GM21447 (cell line): ENCODE measurements at regions not wholly inside any gene's neighbourhood (a gene's known extent, or its start where the extent isn't known, plus 50 kb on each side); places are given as distances from the start of the nearest gene placed in this dataset.

Experiments used
- ATAC-seq: cut with Tn5 transposase; IDR thresholded peaks from one replicate; pipeline ENCODE4 v1.9.1; 2021; ENCODE audit not compliant: unreplicated experiment

DNA sequence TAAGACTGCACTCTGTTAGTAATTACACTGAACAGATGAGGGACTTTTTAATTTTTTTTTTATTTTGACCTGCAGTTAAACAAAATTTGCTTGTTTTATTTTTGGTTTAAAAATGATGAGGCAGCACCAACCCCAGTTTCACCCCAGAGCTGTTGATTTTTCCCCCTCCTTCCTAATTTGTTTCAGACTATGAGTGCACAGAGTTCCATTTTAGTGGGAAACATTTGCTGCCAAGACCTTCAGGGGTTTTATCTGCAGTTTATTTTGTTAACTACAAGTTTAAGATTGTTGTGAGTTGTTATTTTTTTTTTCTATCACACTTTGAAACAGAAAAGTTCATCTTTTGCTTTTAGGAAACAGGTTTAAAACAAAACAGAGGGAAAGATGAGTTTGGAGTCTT, 455.9 kb upstream of the NR2F2 start:
- ATAC-seq: no peak

DNA sequence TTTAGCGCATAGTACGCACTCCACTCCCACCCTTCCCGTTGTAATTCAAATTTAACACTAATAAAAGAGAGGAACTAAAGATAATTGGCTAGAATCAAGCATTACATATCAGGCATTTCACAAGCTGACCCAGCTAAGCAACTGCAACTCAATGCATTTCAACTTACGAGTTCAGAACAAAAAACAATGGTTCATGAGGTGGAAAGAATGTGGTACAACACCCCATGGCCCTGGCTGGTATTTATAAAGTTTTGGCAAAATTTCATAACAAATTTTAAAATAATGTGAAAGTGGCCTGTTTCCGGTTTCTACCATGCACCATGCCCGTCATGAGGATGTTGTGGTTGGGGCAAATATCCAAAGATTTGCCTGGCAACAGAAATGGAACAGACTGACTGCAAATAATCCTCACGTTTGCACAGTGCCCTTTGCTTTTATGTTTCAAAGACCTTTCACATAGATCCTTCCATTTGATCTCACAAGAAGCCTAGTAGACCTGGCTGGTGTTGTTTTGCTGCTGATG, 455.3 kb upstream of the NR2F2 start:
- ATAC-seq: no peak

DNA sequence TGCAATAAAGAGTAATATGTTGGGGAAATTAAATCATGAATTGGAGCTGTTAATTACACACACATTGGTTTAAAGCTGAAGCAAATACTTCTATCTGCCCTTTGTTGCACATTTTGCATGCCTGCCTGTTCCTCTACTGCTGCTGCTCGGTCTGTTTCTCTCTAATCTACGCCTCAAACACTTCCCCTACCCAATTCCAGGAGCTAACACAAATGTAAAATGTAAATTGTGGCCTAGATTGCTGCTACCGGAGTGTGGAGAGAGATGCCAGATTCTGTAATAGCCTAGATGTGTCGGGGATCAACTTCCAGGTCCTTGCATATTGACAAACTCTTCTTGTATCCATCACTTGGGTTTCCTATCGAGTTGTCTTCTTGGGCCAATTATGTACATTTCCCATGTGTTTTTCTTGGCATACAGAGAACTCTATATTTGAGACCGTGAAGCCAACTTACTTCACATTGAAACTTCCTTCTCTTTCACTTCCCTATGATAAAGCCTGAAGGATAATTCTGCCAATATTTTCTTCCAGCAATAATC, 450.4 kb upstream of the NR2F2 start:
- ATAC-seq: no peak

DNA sequence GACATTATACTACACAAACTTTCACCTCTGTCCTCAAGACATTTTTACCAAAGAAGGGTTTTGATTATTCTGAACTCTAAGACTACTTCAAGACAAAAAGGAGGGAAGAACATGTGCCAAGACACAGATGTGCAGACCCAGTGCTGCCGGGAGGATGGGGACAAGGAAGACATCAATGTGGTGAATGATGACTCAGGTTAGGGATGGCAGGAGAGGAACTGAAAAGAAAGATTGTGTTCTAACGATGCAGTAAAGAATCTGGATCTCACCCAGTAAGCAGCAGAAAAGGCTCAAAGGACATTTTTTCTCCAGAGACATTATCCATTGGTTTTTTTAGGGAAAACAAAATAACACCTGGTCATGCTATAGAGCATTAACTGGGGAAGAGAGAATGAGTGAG, 449.9 kb upstream of the NR2F2 start:
- ATAC-seq: no peak

- ATAC-seq: no peak
Measured at GRCh38 chr15:95883064-95883463, 447.4 kb upstream of the NR2F2 start.

DNA sequence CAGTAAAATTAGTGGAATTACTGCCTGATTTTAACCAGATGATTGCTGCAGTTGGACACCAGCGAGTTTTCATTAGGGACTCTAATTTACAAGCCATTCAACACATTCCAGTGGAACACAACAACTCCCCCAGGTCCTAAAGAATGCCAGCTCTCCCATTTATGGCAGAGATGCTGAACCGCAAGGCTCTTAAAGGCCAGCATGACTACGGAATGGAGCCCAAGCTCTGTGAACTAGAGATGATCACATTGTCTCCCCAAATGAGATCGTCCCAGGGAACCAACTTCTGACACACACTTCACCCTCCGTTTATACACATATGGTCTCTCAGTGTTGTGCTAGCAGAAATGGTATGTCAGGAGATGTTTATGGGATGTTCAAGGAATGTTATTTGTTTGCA, 446.2 kb upstream of the NR2F2 start:
- ATAC-seq: no peak

DNA sequence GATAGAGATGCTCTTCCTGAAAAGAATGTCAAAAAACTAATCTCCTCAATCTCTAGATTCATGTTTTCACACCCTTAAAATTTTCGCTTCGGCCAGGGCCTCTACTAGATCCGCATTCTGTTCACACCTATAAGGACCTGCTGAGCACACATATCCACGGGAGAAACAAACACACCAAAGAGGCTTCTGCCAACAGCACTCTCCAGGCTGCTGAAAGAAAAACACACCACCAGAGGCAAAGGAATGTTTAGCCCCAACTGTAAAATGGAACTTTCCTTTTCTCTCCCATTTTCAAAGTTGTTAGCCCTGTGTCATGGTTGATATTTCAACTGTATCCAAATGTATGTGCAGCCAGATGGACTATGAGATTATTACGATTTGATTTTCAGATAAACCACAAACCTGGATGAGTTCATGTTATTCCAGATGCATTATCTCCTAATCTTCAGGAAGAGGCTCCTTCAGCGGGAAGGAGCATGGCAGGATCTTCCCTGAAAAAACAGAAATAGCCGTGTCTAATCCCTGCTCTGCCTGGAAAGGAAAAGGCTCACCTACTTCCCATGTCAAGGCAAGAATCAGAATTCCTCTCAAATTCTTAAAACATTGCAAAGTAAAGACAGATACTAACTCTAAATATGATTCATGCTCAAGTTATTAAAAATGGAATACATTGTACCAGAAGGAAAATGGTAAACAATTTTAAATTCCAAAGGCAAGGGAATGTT, 442.7 kb upstream of the NR2F2 start:
- no peak for ATAC-seq

DNA sequence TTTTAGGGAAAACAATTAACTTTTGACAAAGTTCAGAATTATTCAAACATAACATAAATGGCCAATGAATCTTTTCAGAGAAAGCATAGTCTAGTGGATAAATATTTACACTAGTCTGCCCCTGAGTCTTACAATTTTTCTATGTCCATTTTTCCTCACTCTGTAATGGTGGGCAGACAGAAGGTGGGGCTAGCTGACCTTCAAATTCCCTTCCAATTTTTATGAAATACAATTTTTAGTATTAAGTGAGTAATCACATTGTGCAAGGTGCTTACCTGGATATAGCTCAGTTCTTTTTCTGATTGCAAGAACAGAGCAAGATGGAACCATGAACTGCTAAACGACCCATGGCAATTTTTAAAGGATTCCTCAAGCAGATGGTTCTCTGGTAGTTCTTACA, 441.7 kb upstream of the NR2F2 start:
- no peak for ATAC-seq

DNA sequence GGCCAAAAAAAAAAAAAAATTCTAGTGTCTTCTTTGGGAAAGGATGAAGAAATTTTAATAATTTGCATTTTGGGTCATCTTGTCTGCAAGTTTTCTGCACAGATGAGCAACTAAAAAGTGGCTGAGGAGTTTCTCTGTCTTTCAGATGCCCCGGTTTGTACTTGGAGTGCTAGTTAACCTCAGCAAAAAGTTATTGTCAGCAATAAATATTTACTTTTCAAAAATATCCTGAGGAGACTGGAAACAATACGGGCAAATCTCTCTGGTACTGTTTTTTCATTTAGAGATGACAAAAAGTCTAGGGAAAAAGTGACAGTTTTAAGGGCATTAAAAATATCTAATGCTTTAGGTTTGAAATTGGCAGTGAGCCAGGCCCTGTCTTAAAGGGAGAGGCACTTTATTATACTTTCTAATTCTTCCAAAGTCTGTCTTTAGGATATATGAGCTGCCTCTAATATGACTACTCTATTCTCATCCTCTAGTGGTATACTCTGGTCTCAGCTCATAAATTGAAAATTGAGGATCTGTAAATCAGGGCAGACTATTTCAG, 436.0 kb upstream of the NR2F2 start:
- ATAC-seq: no peak

DNA sequence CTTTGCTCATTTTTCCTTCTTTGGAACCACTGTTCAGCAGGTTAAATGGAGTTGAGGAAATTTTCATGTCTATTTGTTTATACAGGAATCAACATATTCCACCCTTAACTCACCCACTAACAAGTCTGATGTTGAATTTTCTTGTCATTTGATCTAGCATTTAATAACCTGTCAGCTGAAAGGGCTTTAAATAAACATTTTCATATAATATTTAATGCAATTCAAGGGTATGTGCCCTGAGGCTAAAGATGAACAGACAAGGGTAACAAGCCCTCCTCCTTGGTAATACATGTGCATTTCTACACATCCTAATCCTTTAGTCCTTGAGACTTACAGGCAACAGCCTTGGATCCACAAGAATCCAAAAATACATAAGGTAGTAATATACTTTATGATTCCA, 435.0 kb upstream of the NR2F2 start:
- ATAC-seq: no peak

- no peak for ATAC-seq
Measured at GRCh38 chr15:95897651-95898050, 432.8 kb upstream of the NR2F2 start.

GRCh38 chr15:95898761-95899160, 431.7 kb upstream of the NR2F2 start:
- no peak for ATAC-seq

DNA sequence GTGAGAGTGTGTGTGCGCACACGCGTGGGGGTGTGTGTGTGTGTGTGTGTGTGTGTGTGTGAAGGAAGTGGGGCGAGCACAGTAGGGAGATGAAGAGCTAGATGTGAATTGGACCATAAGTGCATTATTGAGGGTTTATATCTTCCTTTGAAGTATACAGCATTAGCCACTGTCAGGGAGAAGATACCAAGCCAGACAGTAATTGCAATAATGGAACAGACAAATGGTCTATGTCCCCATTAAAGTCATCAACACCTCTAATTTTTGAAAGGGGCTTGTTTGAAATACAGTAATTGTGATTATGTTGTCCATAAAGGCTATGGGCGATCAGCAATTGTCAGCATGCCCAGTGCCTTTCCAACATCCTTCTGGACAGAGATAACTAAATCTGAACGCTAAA, 429.2 kb upstream of the NR2F2 start:
- no peak for ATAC-seq

DNA sequence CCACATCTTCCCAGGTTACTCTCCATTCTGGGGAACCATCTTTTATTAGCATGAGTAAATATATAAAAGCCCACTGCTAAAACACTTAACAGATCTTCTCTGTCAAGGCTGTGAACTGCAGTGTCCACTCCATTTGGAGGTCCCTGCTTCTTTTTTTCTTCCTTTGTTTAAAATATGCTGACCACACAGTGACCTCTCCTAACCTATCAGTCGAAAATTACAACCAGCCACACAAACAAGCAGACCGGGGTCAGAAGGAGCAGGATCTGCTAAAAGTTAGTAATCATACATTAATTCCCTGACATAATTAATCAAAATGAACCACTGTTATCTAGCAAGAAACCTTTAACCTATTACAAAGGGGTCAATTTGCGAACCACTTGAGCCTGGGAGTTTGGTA, 427.9 kb upstream of the NR2F2 start:
- ATAC-seq: no peak

GRCh38 chr15:95903352-95903751, 427.1 kb upstream of the NR2F2 start:
- no peak for ATAC-seq

DNA sequence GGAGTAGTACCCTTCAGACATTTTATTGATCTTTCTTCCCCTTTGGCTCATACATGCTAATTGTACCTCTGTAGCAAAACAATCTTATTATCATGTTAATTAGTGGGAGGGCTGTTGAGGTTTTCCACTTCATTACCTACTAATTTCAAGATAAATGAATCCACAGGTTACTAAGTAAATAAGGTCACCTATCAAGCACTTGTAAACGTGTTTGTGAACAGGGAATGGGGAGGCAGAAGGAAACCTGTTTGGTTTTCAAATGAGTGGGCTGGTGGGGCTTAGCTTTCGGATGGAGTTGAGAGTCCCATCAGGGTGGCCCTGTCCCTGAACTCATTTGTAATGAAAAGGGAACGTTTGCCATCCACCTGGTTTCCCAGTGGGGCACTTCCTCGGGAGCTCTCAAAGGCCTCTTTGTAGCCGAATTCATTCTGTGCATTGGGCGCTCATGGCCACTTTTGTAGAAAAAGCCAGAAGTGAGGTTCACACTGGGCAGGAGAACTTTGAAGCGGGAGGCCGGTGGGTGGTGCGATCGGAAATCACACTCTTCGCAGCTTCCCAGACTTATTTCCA, 419.8 kb upstream of the NR2F2 start:
- no peak for ATAC-seq

GRCh38 chr15:95911570-95912279, 418.8 kb upstream of the NR2F2 start:
- no peak for ATAC-seq

GRCh38 chr15:95912280-95912625, 418.2 kb upstream of the NR2F2 start:
- ATAC-seq: no peak

GRCh38 chr15:95912728-95913127, 417.8 kb upstream of the NR2F2 start:
- no peak for ATAC-seq

GRCh38 chr15:95916568-95916967, 413.9 kb upstream of the NR2F2 start:
- ATAC-seq: no peak

GRCh38 chr15:95918525-95918924, 412.0 kb upstream of the NR2F2 start:
- ATAC-seq: no peak

GRCh38 chr15:95919460-95919859, 411.0 kb upstream of the NR2F2 start:
- no peak for ATAC-seq
